SK-N-SH (cell line): ENCODE measurements at regions not wholly inside any gene's neighbourhood (a gene's known extent, or its start where the extent isn't known, plus 50 kb on each side); places are given as distances from the start of the nearest gene placed in this dataset.

Experiments
- CTCF ChIA-PET: fragments of 300-600, 350-600 bp; formaldehyde crosslinking; extraction: SDS; loops from one replicate; lab custom pipeline; 2021; lab: Yijun Ruan, JAX
- POLR2A ChIA-PET: fragments of 350-600 bp; sonication (Branson Sonifier 250); formaldehyde crosslinking; extraction: SDS; loops from one replicate; lab custom pipeline; 2020; ENCODE audit warnings: antibody characterized with exemption, inconsistent platforms; lab: Yijun Ruan, JAX
- DNase-seq: peaks from one replicate; pipeline ENCODE4 v3.0.0; 2012
- H2AFZ ChIP-seq: fragments of 200-600 bp; sonication (generic); 2 replicates; pipeline ENCODE4 v1.8.1; 2016; ENCODE audit warnings: antibody characterized with exemption, mild to moderate bottlenecking, low read depth
- H3F3A ChIP-seq: fragments of 200-600 bp; sonication (generic); replicated peaks from 2 replicates; pipeline ENCODE3; 2016; ENCODE audit warnings: antibody characterized with exemption, mild to moderate bottlenecking; ENCODE audit not compliant: insufficient read depth
- H3K27ac ChIP-seq, 2 experiments: fragments of 200-500 bp in 1 of 2; fragments of 200-600 bp in 1 of 2; sonication (Bioruptor generic) in 1 of 2; sonication (generic), shearing (Covaris generic) in 1 of 2; 2 replicates each; pipeline versions ENCODE4 v1.5.1 to v1.6.1; 2014 to 2016; ENCODE audit warnings: low read depth in 2 of 2, inconsistent platforms in 1 of 2, low read length in 1 of 2, mild to moderate bottlenecking in 1 of 2, mixed read lengths in 1 of 2
- H3K27me3 ChIP-seq: fragments of 200-600 bp; sonication (generic), shearing (Covaris generic); 2 replicates; pipeline ENCODE4 v1.6.1; 2016; ENCODE audit warnings: mixed run types; ENCODE audit not compliant: insufficient read depth
- H3K36me3 ChIP-seq, 2 experiments: fragments of 200-500 bp in 1 of 2; fragments of 200-600 bp in 1 of 2; sonication (Bioruptor generic) in 1 of 2; sonication (generic) in 1 of 2; replicated peaks in 1 of 2; 2 replicates each; pipeline versions ENCODE3 to v1.5.1; 2014 to 2016; ENCODE audit warnings: low read length in 1 of 2, mild to moderate bottlenecking in 1 of 2; ENCODE audit not compliant: insufficient read depth in 2 of 2, control insufficient read depth in 1 of 2
- H3K4me1 ChIP-seq, 2 experiments: fragments of 200-500 bp in 1 of 2; fragments of 200-600 bp in 1 of 2; sonication (Bioruptor generic) in 1 of 2; sonication (generic), shearing (Covaris generic) in 1 of 2; 2 replicates each; pipeline versions ENCODE4 v1.5.1 to v1.6.1; 2014 to 2016; ENCODE audit warnings: low read depth in 1 of 2, low read length in 1 of 2, mixed run types in 1 of 2; ENCODE audit not compliant: insufficient read depth in 2 of 2, control insufficient read depth in 1 of 2
- H3K4me2 ChIP-seq: fragments of 200-600 bp; sonication (generic), shearing (Covaris generic); 2 replicates; pipeline ENCODE4 v1.6.1; 2017; ENCODE audit warnings: mixed run types
- H3K4me3 ChIP-seq, 2 experiments: fragments of 200-500 bp in 1 of 2; fragments of 200-600 bp in 1 of 2; sonication (Bioruptor generic) in 1 of 2; sonication (generic), shearing (Covaris generic) in 1 of 2; 2 replicates each; pipeline versions ENCODE4 v1.5.1 to v1.8.1; 2014 to 2016; ENCODE audit warnings: low read depth in 2 of 2, inconsistent platforms in 1 of 2, low read length in 1 of 2, mild to moderate bottlenecking in 1 of 2, mixed read lengths in 1 of 2, moderate library complexity in 1 of 2
- H3K79me2 ChIP-seq: fragments of 200-600 bp; sonication (generic); 2 replicates; pipeline ENCODE4 v1.8.1; 2017; ENCODE audit warnings: mild to moderate bottlenecking; ENCODE audit not compliant: insufficient read depth
- H3K9ac ChIP-seq: fragments of 200-600 bp; sonication (generic); 2 replicates; pipeline ENCODE4 v1.6.1; 2017; ENCODE audit warnings: mixed run types
- H3K9me2 ChIP-seq: fragments of 200-600 bp; sonication (generic); 2 replicates; pipeline ENCODE4 v1.6.1; 2017; ENCODE audit warnings: mixed run types
- H3K9me3 ChIP-seq: fragments of 200-600 bp; sonication (generic); 2 replicates; pipeline ENCODE4 v1.6.1; 2017; ENCODE audit warnings: mixed run types, mild to moderate bottlenecking, moderate library complexity
- H4K20me1 ChIP-seq: fragments of 200-600 bp; sonication (generic); 2 replicates; pipeline ENCODE4 v1.6.1; 2017; ENCODE audit warnings: mild to moderate bottlenecking, mixed run types; ENCODE audit not compliant: insufficient read depth
- CHD2 ChIP-seq: fragments of 150-350 bp; IDR thresholded peaks from 2 replicates; pipeline ENCODE4 v1.6.1; 2018; ENCODE audit warnings: low read length; ENCODE audit not compliant: partially characterized antibody
- CTCF ChIP-seq: fragments of 200-600 bp; sonication (generic); IDR thresholded peaks from 2 replicates; pipeline ENCODE4 v1.6.1; 2017; ENCODE audit warnings: antibody characterized with exemption, mild to moderate bottlenecking, moderate library complexity
- EP300 ChIP-seq, 2 experiments: IDR thresholded peaks; 2 replicates each; pipeline versions ENCODE4 v1.4.0 to v1.6.1; 2012; ENCODE audit warnings: borderline replicate concordance in 1 of 2, low read depth in 1 of 2, low read length in 1 of 2
- FOSL2 ChIP-seq: IDR thresholded peaks from 2 replicates; pipeline ENCODE4 v1.4.0; 2012; ENCODE audit warnings: low read depth, mild to moderate bottlenecking, moderate library complexity, borderline replicate concordance
- GATA2 ChIP-seq: sonication (generic); formaldehyde crosslinking; IDR thresholded peaks from 2 replicates; pipeline ENCODE4 v1.5.0; 2020; ENCODE audit warnings: mild to moderate bottlenecking, missing genetic modification reagents
- JUND ChIP-seq: IDR thresholded peaks from 2 replicates; pipeline ENCODE4 v1.4.0; 2012
- MAX ChIP-seq: IDR thresholded peaks from 2 replicates; pipeline ENCODE4 v1.4.0; 2012; ENCODE audit warnings: low read depth
- MEF2A ChIP-seq: IDR thresholded peaks from 2 replicates; pipeline ENCODE4 v1.4.0; 2012; ENCODE audit warnings: low read depth, borderline replicate concordance
- MXI1 ChIP-seq: IDR thresholded peaks from 2 replicates; pipeline ENCODE4 v1.6.1; 2012; ENCODE audit warnings: mild to moderate bottlenecking, low read depth, low read length, improper control_type of control experiment
- NFIC ChIP-seq: IDR thresholded peaks from 2 replicates; pipeline ENCODE4 v1.4.0; 2012; ENCODE audit warnings: borderline replicate concordance
- NRF1 ChIP-seq: IDR thresholded peaks from 2 replicates; pipeline ENCODE4 v1.6.1; 2012; ENCODE audit warnings: low read depth, mild to moderate bottlenecking, low read length
- PBX3 ChIP-seq: IDR thresholded peaks from 2 replicates; pipeline ENCODE4; 2012
- POLR2AphosphoS5 ChIP-seq: IDR thresholded peaks from 2 replicates; pipeline ENCODE4 v1.6.1; 2012; ENCODE audit warnings: low read depth, low read length
- RAD21 ChIP-seq: IDR thresholded peaks from 2 replicates; pipeline ENCODE4 v1.6.1; 2012; ENCODE audit warnings: mild to moderate bottlenecking, low read length
- RCOR1 ChIP-seq: fragments of 150-350 bp; IDR thresholded peaks from 2 replicates; pipeline ENCODE4 v1.6.1; 2017; ENCODE audit warnings: antibody characterized with exemption, low read length
- RFX5 ChIP-seq: IDR thresholded peaks from 2 replicates; pipeline ENCODE4 v1.6.1; 2012; ENCODE audit warnings: mild to moderate bottlenecking, improper control_type of control experiment, low read length
- RXRA ChIP-seq: IDR thresholded peaks from 2 replicates; pipeline ENCODE4 v1.4.0; 2012; ENCODE audit warnings: low read depth, mild to moderate bottlenecking, borderline replicate concordance
- SMC3 ChIP-seq: IDR thresholded peaks from 2 replicates; pipeline ENCODE4 v1.6.1; 2012; ENCODE audit warnings: low read depth, low read length, improper control_type of control experiment
- TAF1 ChIP-seq: IDR thresholded peaks from 2 replicates; pipeline ENCODE4 v1.6.1; 2012; ENCODE audit warnings: low read depth, mild to moderate bottlenecking, low read length, moderate library complexity, borderline replicate concordance
- TCF12 ChIP-seq: IDR thresholded peaks from 2 replicates; pipeline ENCODE4 v1.4.0; 2012
- YY1 ChIP-seq: IDR thresholded peaks from 2 replicates; pipeline ENCODE4 v1.4.0; 2012; ENCODE audit warnings: low read depth, mild to moderate bottlenecking
- WGBS: methylation state at CpG from one replicate; pipeline ENCODE4 v1.1.6; 2017; ENCODE audit warnings: low lambda C conversion rate; 5-methylcytosine and 5-hydroxymethylcytosine counted together
- TF ChIP-seq, protein P1 (sequence below): IDR thresholded peaks from 2 replicates; pipeline ENCODE4 v1.4.0; 2012; ENCODE audit warnings: low read depth, borderline replicate concordance

DNA sequence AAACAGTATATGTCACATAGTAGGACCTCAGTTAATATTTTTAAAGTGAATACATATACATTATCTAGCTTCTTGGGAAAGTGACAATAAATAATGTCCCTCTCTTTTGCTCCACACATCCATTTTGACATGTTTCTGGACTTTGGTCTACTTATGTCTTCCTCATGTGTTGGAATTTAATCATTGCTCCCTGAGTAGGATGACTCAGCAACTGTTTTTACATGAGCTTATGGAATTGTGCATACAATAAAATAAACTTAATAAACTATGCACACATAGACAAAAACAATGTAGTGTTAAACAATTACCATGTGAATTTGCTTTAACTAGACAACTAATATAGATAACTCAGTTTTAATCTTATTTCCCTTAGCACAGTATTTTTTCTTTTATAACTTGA is 503.8 kb downstream of the TFAP2B start:
- H3K9me3 ChIP-seq, result no peaks in the 10 kb centered on the region
- H3K4me1 ChIP-seq, result no peaks in the 10 kb centered on the region
- POLR2A ChIA-PET, result no interaction called here
- no peaks in the 10 kb centered on the region for H3K36me3 ChIP-seq
- no peaks in the 10 kb centered on the region for H3F3A ChIP-seq
- H3K4me3 ChIP-seq, result no peak overlapping the region
- no peak overlapping the region for H3K9ac ChIP-seq
- H3K4me2 ChIP-seq, result no peak overlapping the region
- TF ChIP-seq CTCF (no peak), GATA2 (no peak), EP300 (IDR thresholded peaks at IDR 0.05; ENCODE audit: borderline replicate concordance in 1 of 2, low read depth in 1 of 2, low read length in 1 of 2) (no peak), MXI1 (no peak), NRF1 (no peak), CHD2 (no peak), POLR2AphosphoS5 (no peak), RXRA (no peak), YY1 (no peak), MAX (no peak), RFX5 (no peak)
- TF ChIP-seq, protein P1, sequence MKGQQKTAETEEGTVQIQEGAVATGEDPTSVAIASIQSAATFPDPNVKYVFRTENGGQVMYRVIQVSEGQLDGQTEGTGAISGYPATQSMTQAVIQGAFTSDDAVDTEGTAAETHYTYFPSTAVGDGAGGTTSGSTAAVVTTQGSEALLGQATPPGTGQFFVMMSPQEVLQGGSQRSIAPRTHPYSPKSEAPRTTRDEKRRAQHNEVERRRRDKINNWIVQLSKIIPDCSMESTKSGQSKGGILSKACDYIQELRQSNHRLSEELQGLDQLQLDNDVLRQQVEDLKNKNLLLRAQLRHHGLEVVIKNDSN, result no peak
- TF ChIP-seq, all 33 proteins: peak for 0
- no peak for DNase-seq
- Histone ChIP-seq H3K27ac (no peak overlapping the region), H4K20me1 (no peaks in the 10 kb centered on the region), H3K79me2 (no peaks in the 10 kb centered on the region), H3K9me2 (no peaks in the 10 kb centered on the region), H3K27me3 (no peaks in the 10 kb centered on the region), H2AFZ (no peak overlapping the region)
- CTCF ChIA-PET, result no interaction called here

DNA sequence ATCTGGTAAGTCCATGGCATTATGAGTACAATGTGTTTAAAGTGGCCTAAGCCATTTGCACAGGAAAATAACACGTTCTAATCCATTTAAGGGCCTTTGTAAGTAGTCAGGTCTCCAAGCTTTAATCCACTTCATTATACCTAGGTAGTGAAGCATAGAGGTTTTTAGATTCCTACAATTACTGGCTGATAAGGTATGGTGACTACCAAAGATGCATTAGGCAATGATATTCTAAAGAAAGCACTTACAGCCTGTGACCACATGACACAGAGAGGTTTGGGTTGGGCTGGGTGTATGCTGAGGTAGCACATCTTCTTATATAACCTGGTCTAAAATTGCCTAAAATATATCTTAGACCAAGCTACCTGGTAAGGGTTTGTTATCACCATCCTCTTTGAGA is 504.4 kb downstream of the TFAP2B start:
- Histone ChIP-seq H3K79me2 (no peaks in the 10 kb centered on the region), H3K27me3 (no peaks in the 10 kb centered on the region), H3F3A (no peaks in the 10 kb centered on the region), H3K9me2 (no peaks in the 10 kb centered on the region), H3K4me3 (no peak overlapping the region), H3K36me3 (no peaks in the 10 kb centered on the region), H3K27ac (no peak overlapping the region), H3K9me3 (no peaks in the 10 kb centered on the region), H4K20me1 (no peaks in the 10 kb centered on the region), H3K4me1 (no peaks in the 10 kb centered on the region), H2AFZ (no peak overlapping the region), H3K4me2 (no peak overlapping the region), H3K9ac (no peak overlapping the region)
- CTCF ChIA-PET, result no interaction called here
- POLR2A ChIA-PET, result no interaction called here
- WGBS, result 14% methylated on average over 1 of the region's 1 CpG
- no peak for DNase-seq
- no peak for TF ChIP-seq MEF2A
- TF ChIP-seq NFIC, result no peak
- TF ChIP-seq MXI1, result no peak
- TF ChIP-seq FOSL2, result no peak
- no peak for TF ChIP-seq SMC3
- TF ChIP-seq MAX, result no peak
- TF ChIP-seq TAF1, result no peak
- TF ChIP-seq YY1, result no peak
- no peak for TF ChIP-seq CTCF
- no peak for TF ChIP-seq RCOR1
- TF ChIP-seq RXRA, result no peak
- TF ChIP-seq CHD2, result no peak
- no peak for TF ChIP-seq RAD21
- TF ChIP-seq POLR2AphosphoS5, result no peak
- no peak for TF ChIP-seq RFX5
- no peak for TF ChIP-seq JUND
- no peak for TF ChIP-seq TCF12
- no peak for TF ChIP-seq PBX3
- TF ChIP-seq, protein P1, result no peak
